HEK293 (cell line): ENCODE measurements at regions not wholly inside any gene's neighbourhood (a gene's known extent, or its start where the extent isn't known, plus 50 kb on each side); places are given as distances from the start of the nearest gene placed in this dataset.
"Not testable (repeated sequence)": the region's sequence is repeated elsewhere in the genome, so short reads cannot be mapped to it uniquely, and the experiment has no call there.

Experiments
- CTCF ChIA-PET: fragments of 350-600 bp; formaldehyde crosslinking; extraction: SDS; loops from one replicate; lab custom pipeline; 2021; ENCODE audit warnings: antibody characterized with exemption; lab: Yijun Ruan, JAX
- POLR2A ChIA-PET: fragments of 300-600 bp; formaldehyde crosslinking; extraction: SDS; loops from one replicate; lab custom pipeline; 2020; ENCODE audit warnings: antibody characterized with exemption, inconsistent platforms; lab: Yijun Ruan, JAX
- H3K27ac ChIP-seq: fragments of 200-500 bp; sonication (Bioruptor generic); 2 replicates; pipeline ENCODE4 v1.5.1; 2014; ENCODE audit warnings: low read depth, low read length, control low read depth, inconsistent platforms; ENCODE audit errors: extremely low read depth
- H3K36me3 ChIP-seq, 2 experiments: fragments of 200-500 bp in 1 of 2; sonication (Bioruptor generic) in 1 of 2; 1 replicate in 1 of 2; 2 replicates in 1 of 2; pipeline ENCODE4 v1.5.1; 2014 to 2017; ENCODE audit warnings: inconsistent platforms in 2 of 2, low read length in 2 of 2; ENCODE audit not compliant: control insufficient read depth in 2 of 2, insufficient read depth in 1 of 2
- H3K4me1 ChIP-seq: fragments of 200-500 bp; sonication (Bioruptor generic); 2 replicates; pipeline ENCODE4 v1.5.1; 2014; ENCODE audit warnings: mild to moderate bottlenecking, low read length, inconsistent platforms; ENCODE audit not compliant: control insufficient read depth, insufficient read depth
- H3K4me3 ChIP-seq: 2 replicates; pipeline ENCODE4 v1.5.1; 2011; ENCODE audit warnings: low read depth, mild to moderate bottlenecking, control low read depth, low read length, moderate library complexity
- H3K9me3 ChIP-seq: fragments of 200-500 bp; sonication (Bioruptor generic); 2 replicates; pipeline ENCODE4 v1.5.1; 2014; ENCODE audit warnings: low read depth, low read length, inconsistent platforms; ENCODE audit not compliant: control insufficient read depth, insufficient read depth
- FEZF1 ChIP-seq: fragments of 450-650 bp; formaldehyde crosslinking; IDR thresholded peaks from 2 replicates; pipeline ENCODE4 v1.5.1; 2016; ENCODE audit warnings: missing biosample characterization, missing genetic modification characterization
- KLF16 ChIP-seq: fragments of 450-650 bp; formaldehyde crosslinking; IDR thresholded peaks from 2 replicates; pipeline ENCODE4 v1.5.1; 2017; ENCODE audit warnings: missing biosample characterization, missing genetic modification characterization
- SCRT2 ChIP-seq: fragments of 450-650 bp; formaldehyde crosslinking; IDR thresholded peaks from 2 replicates; pipeline ENCODE4 v1.5.1; 2016; ENCODE audit warnings: missing biosample characterization, missing genetic modification characterization
- ZBTB1 ChIP-seq: fragments of 450-650 bp; formaldehyde crosslinking; IDR thresholded peaks from 2 replicates; pipeline ENCODE4 v1.5.1; 2016; ENCODE audit warnings: missing biosample characterization, missing genetic modification characterization
- ZNF10 ChIP-seq: fragments of 450-650 bp; formaldehyde crosslinking; IDR thresholded peaks from 2 replicates; pipeline ENCODE4 v1.5.1; 2017; ENCODE audit warnings: missing biosample characterization, missing genetic modification characterization
- ZNF16 ChIP-seq: fragments of 450-650 bp; formaldehyde crosslinking; IDR thresholded peaks from 2 replicates; pipeline ENCODE4 v1.5.1; 2016; ENCODE audit warnings: low read depth, missing biosample characterization, missing genetic modification characterization
- ZNF350 ChIP-seq: fragments of 450-650 bp; formaldehyde crosslinking; IDR thresholded peaks from 2 replicates; pipeline ENCODE4 v1.5.0; 2017; ENCODE audit warnings: missing biosample characterization, mild to moderate bottlenecking, missing genetic modification characterization
- ZNF354C ChIP-seq: fragments of 450-650 bp; formaldehyde crosslinking; IDR thresholded peaks from 2 replicates; pipeline ENCODE4 v1.5.1; 2016; ENCODE audit warnings: missing biosample characterization, missing genetic modification characterization, low read depth, borderline replicate concordance
- ZNF473 ChIP-seq: fragments of 450-650 bp; formaldehyde crosslinking; IDR thresholded peaks from 2 replicates; pipeline ENCODE4 v1.5.1; 2017; ENCODE audit warnings: missing biosample characterization, missing genetic modification characterization
- ZNF514 ChIP-seq: fragments of 450-650 bp; formaldehyde crosslinking; IDR thresholded peaks from 2 replicates; pipeline ENCODE4 v1.5.1; 2016; ENCODE audit warnings: missing biosample characterization, missing genetic modification characterization
- ZNF626 ChIP-seq: fragments of 450-650 bp; sonication (Bioruptor Pico); formaldehyde crosslinking; IDR thresholded peaks from 2 replicates; pipeline ENCODE4 v1.5.1; 2018; ENCODE audit warnings: missing biosample characterization, missing genetic modification characterization, inconsistent platforms
- ZNF747 ChIP-seq: fragments of 450-650 bp; formaldehyde crosslinking; IDR thresholded peaks from 2 replicates; pipeline ENCODE4 v1.5.1; 2016; ENCODE audit warnings: missing biosample characterization, missing genetic modification characterization
- ZNF791 ChIP-seq: fragments of 450-650 bp; formaldehyde crosslinking; IDR thresholded peaks from 2 replicates; pipeline ENCODE4 v1.5.1; 2016; ENCODE audit warnings: missing biosample characterization, missing genetic modification characterization
- TF ChIP-seq, protein P1 (sequence below): fragments of 450-650 bp; formaldehyde crosslinking; conservative IDR thresholded peaks from 2 replicates; pipeline ENCODE4 v1.5.1; 2016; ENCODE audit warnings: low read depth, missing biosample characterization, missing genetic modification characterization
- TF ChIP-seq, protein P2 (sequence below): fragments of 450-650 bp; formaldehyde crosslinking; IDR thresholded peaks from 2 replicates; pipeline ENCODE4 v1.5.1; 2016; ENCODE audit warnings: missing biosample characterization, missing genetic modification characterization
- TF ChIP-seq, protein P3 (sequence below): fragments of 450-650 bp; formaldehyde crosslinking; IDR thresholded peaks from 2 replicates; pipeline ENCODE4 v1.5.1; 2017; ENCODE audit warnings: missing biosample characterization, mild to moderate bottlenecking, missing genetic modification characterization, moderate library complexity

- Histone ChIP-seq H3K36me3 (no peaks in the 10 kb centered on the region), H3K4me1 (no peaks in the 10 kb centered on the region), H3K9me3 (no peaks in the 10 kb centered on the region), H3K27ac (no peak overlapping the region), H3K4me3 (no peak overlapping the region)
- POLR2A ChIA-PET, result no interaction called here
- no peak for TF ChIP-seq ZNF626 (tag by site-specific recombination)
- TF ChIP-seq, protein P1, sequence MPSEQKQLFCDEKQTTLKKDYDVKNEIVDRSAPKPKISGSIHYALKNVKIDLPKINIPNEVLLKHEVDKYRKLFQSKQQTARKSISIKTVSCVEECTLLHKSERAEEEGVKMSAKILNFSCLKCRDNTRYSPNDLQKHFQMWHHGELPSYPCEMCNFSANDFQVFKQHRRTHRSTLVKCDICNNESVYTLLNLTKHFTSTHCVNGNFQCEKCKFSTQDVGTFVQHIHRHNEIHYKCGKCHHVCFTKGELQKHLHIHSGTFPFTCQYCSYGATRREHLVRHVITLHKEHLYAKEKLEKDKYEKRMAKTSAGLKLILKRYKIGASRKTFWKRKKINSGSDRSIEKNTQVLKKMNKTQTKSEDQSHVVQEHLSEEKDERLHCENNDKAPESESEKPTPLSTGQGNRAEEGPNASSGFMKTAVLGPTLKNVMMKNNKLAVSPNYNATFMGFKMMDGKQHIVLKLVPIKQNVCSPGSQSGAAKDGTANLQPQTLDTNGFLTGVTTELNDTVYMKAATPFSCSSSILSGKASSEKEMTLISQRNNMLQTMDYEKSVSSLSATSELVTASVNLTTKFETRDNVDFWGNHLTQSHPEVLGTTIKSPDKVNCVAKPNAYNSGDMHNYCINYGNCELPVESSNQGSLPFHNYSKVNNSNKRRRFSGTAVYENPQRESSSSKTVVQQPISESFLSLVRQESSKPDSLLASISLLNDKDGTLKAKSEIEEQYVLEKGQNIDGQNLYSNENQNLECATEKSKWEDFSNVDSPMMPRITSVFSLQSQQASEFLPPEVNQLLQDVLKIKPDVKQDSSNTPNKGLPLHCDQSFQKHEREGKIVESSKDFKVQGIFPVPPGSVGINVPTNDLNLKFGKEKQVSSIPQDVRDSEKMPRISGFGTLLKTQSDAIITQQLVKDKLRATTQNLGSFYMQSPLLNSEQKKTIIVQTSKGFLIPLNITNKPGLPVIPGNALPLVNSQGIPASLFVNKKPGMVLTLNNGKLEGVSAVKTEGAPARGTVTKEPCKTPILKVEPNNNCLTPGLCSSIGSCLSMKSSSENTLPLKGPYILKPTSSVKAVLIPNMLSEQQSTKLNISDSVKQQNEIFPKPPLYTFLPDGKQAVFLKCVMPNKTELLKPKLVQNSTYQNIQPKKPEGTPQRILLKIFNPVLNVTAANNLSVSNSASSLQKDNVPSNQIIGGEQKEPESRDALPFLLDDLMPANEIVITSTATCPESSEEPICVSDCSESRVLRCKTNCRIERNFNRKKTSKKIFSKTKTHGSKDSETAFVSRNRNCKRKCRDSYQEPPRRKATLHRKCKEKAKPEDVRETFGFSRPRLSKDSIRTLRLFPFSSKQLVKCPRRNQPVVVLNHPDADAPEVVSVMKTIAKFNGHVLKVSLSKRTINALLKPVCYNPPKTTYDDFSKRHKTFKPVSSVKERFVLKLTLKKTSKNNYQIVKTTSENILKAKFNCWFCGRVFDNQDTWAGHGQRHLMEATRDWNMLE (tag by site-specific recombination), result no peak
- TF ChIP-seq ZNF791 (tag by site-specific recombination), result no peak
- CTCF ChIA-PET, result no interaction called here
Observed at GRCh38 chr2:142380372-142380771, 249.6 kb upstream of the LRP1B start.

GRCh38 chr2:142362069-142362468 is 231.3 kb upstream of the LRP1B start:
- POLR2A ChIA-PET, H3K4me1 ChIP-seq, H3K36me3 ChIP-seq, H3K9me3 ChIP-seq, H3K27ac ChIP-seq, H3K4me3 ChIP-seq: not testable (repeated sequence)
- CTCF ChIA-PET, result interaction anchor here (0.7 kb wide), 1 partner anchor 72 kb away, joined by 4 read pairs; no protein-coding TSS in a partner anchor

- H3K4me1 ChIP-seq, result no peaks in the 10 kb centered on the region
- H3K9me3 ChIP-seq, result no peaks in the 10 kb centered on the region
- H3K4me3 ChIP-seq, result no peak overlapping the region
- H3K36me3 ChIP-seq, result no peaks in the 10 kb centered on the region
- TF ChIP-seq ZBTB1 (tag by site-specific recombination), result no peak
- no peak for TF ChIP-seq ZNF350 (tag by site-specific recombination)
- TF ChIP-seq ZNF514, result no peak
- no peak for TF ChIP-seq SCRT2 (tag by site-specific recombination)
- POLR2A ChIA-PET, result no interaction called here
- CTCF ChIA-PET, result no interaction called here
- H3K27ac ChIP-seq, result no peak overlapping the region
Observed at GRCh38 chr2:142347751-142348150, 216.9 kb upstream of the LRP1B start.

DNA sequence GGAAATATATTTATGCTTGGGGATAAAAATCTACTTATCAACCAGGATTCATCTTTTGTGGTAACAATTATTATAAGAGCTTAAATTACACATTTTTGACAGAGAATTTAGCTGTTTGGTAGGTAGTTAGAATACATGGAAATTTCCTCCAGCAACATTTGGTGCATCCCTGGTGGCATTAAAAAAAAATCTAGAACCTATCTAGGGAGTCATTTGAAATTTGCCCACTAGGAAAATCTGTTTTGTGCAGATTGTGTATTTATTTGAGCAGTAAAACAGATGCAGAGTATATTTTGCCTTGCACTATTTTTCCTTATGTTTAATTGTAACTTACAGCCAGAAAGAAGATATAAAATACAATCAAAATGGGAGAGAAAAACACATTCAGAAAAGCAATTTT is 208.4 kb upstream of the LRP1B start:
- Histone ChIP-seq H3K4me1 (no peaks in the 10 kb centered on the region), H3K36me3 (no peaks in the 10 kb centered on the region), H3K27ac (no peak overlapping the region), H3K4me3 (no peak overlapping the region), H3K9me3 (no peaks in the 10 kb centered on the region)
- POLR2A ChIA-PET, result no interaction called here
- CTCF ChIA-PET, result no interaction called here
- TF ChIP-seq, protein P2, sequence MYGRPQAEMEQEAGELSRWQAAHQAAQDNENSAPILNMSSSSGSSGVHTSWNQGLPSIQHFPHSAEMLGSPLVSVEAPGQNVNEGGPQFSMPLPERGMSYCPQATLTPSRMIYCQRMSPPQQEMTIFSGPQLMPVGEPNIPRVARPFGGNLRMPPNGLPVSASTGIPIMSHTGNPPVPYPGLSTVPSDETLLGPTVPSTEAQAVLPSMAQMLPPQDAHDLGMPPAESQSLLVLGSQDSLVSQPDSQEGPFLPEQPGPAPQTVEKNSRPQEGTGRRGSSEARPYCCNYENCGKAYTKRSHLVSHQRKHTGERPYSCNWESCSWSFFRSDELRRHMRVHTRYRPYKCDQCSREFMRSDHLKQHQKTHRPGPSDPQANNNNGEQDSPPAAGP (tag by site-specific recombination), result no peak
- TF ChIP-seq, protein P1 (tag by site-specific recombination), result no peak
- TF ChIP-seq, protein P3, sequence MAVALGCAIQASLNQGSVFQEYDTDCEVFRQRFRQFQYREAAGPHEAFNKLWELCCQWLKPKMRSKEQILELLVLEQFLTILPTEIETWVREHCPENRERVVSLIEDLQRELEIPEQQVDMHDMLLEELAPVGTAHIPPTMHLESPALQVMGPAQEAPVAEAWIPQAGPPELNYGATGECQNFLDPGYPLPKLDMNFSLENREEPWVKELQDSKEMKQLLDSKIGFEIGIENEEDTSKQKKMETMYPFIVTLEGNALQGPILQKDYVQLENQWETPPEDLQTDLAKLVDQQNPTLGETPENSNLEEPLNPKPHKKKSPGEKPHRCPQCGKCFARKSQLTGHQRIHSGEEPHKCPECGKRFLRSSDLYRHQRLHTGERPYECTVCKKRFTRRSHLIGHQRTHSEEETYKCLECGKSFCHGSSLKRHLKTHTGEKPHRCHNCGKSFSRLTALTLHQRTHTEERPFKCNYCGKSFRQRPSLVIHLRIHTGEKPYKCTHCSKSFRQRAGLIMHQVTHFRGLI (tag by site-specific recombination), result no peak
- no peak for TF ChIP-seq ZNF473
- no peak for TF ChIP-seq KLF16 (tag by site-specific recombination)
- no peak for TF ChIP-seq ZNF354C (tag by site-specific recombination)
- no peak for TF ChIP-seq ZNF747
- no peak for TF ChIP-seq ZNF16 (tag by site-specific recombination)
- no peak for TF ChIP-seq ZNF10
- TF ChIP-seq FEZF1, result no peak
